ENCODE measurements at regions not wholly inside any gene's neighbourhood (a gene's known extent, or its start where the extent isn't known, plus 50 kb on each side); places are given as distances from the start of the nearest gene placed in this dataset.

DNA sequence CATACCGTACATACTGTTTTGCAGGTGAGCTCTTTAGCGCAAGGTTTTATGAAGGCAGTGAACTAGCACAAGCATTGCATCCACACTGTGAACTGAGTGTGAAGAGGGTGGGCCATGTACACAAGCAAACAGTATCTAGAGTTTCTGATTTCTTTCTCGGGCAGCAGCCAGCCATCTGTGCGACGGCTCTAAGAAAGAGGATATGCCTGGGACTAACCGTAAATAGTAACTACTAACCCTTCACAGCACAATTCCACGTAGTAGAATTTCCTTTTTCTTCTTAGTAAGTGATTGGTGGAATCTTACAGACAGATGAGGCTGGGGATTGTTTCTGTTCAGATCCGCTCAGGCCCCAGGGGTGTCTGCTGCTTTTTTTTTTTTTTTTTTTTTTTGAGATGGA, 89.0 kb downstream of the DRD1 start:
- Histone ChIP-seq H3K27ac (no peak overlapping the region), H3K4me3 (ENCODE audit: low read depth, low read length) (no peak overlapping the region), H3K9me3 (ENCODE audit: severe bottlenecking) (no peaks in the 10 kb centered on the region), H3K36me3 (no peaks in the 10 kb centered on the region), H3K27me3 (ENCODE audit: insufficient read depth, low read depth, severe bottlenecking) (peaks cover 93% of the 10 kb centered on the region)
- TF ChIP-seq, protein P1, sequence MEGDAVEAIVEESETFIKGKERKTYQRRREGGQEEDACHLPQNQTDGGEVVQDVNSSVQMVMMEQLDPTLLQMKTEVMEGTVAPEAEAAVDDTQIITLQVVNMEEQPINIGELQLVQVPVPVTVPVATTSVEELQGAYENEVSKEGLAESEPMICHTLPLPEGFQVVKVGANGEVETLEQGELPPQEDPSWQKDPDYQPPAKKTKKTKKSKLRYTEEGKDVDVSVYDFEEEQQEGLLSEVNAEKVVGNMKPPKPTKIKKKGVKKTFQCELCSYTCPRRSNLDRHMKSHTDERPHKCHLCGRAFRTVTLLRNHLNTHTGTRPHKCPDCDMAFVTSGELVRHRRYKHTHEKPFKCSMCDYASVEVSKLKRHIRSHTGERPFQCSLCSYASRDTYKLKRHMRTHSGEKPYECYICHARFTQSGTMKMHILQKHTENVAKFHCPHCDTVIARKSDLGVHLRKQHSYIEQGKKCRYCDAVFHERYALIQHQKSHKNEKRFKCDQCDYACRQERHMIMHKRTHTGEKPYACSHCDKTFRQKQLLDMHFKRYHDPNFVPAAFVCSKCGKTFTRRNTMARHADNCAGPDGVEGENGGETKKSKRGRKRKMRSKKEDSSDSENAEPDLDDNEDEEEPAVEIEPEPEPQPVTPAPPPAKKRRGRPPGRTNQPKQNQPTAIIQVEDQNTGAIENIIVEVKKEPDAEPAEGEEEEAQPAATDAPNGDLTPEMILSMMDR (IDR thresholded peaks at IDR 0.05; ENCODE audit: low read depth, low read length): no peak
- DNase-seq: no peak

DNA sequence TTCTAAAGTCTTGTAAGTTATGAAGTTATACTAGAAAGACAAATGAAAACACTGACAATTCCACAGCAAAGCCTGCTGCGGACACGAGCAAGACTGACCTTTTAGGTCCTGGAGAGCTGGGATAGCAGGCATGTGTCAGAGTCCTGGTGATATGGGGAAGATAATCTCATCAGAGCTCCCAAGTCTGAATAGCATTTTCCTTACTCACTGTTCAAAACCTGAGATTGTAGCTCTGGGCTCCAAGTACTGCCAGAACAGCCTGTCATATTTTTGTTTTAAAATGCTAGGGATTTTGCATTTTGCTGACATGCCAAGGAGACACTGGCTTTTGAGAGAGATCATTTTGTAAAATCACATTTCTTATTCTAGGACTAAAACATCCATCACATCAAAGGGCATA, 90.1 kb downstream of the DRD1 start:
- Histone ChIP-seq H3K27ac (no peak overlapping the region), H3K27me3 (ENCODE audit: insufficient read depth, low read depth, severe bottlenecking) (peaks cover 93% of the 10 kb centered on the region)
- no peak for DNase-seq

DNA sequence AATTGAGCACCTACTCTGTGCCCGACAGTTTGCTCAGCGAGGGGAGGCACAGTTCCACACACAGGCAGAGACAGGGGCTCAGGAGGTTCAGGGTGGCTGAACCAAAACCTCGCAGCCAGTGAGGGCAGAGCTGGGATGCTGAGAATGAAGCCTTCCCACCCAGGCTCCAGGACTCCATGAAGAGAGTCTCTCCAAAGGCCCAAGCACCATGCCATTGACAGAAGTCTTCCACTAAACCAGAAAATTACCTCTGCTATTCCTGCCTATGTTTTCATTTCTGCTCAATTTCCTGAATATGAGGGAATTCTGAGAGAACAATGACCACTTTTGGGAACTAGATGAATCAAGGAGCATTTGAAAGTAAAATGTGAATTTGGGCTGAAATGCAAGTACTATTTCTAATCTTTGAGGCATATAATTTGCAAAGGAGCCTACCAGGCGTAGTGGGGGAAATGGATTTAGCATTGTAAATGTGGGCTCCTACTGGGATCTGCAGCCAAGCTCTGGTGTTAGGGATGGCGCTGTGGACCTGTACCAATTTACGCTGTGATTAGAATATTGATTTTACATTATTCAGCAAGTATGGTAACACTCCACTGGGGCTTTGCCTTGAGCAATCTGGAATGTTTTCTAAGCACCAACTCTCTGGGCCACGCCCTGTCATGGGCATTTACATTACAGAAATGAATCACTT, 91.9 kb downstream of the DRD1 start:
- Histone ChIP-seq H3K27me3 (ENCODE audit: insufficient read depth, low read depth, severe bottlenecking) (peaks cover 89% of the 10 kb centered on the region), H3K9me3 (ENCODE audit: severe bottlenecking) (no peaks in the 10 kb centered on the region), H3K36me3 (no peaks in the 10 kb centered on the region), H3K27ac (no peak overlapping the region), H3K4me3 (ENCODE audit: low read depth, low read length) (no peak overlapping the region)
- DNase-seq: no peak
- TF ChIP-seq, protein P1 (IDR thresholded peaks at IDR 0.05; ENCODE audit: low read depth, low read length): no peak

More for the DNA sequence above, 90.1 kb downstream of the DRD1 start:
- Histone ChIP-seq H3K36me3 (no peaks in the 10 kb centered on the region), H3K9me3 (ENCODE audit: severe bottlenecking) (no peaks in the 10 kb centered on the region), H3K4me3 (ENCODE audit: low read depth, low read length) (no peak overlapping the region)
- TF ChIP-seq, protein P1 (IDR thresholded peaks at IDR 0.05; ENCODE audit: low read depth, low read length): no peak

DNA sequence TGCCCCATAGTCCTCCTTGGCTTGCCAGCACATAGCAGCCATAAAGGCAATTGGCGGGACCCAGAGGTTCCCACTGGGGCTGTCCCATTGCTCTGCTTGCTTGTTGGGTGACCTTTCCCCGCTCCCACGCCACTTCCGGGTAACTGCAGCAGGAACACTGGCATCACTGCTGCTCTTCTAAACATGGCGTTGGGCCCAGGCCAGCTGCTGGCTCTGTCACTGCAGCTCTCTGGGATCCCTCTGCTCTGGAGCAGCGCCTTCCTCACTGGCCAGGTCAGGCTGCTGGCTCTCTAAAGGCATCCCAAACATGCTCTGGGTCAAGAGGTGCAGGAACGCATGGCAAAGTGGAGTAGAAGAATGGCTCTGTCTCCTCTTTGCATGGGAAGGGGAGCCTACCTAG, 92.9 kb downstream of the DRD1 start:
- H3K27me3 ChIP-seq (ENCODE audit: insufficient read depth, low read depth, severe bottlenecking): peaks cover 83% of the 10 kb centered on the region
- H3K27ac ChIP-seq: no peak overlapping the region
- H3K4me3 ChIP-seq (ENCODE audit: low read depth, low read length): no peak overlapping the region
- H3K9me3 ChIP-seq (ENCODE audit: severe bottlenecking): no peaks in the 10 kb centered on the region
- no peak for DNase-seq
- no peaks in the 10 kb centered on the region for H3K36me3 ChIP-seq
- TF ChIP-seq, protein P1 (IDR thresholded peaks at IDR 0.05; ENCODE audit: low read depth, low read length): no peak

DNA sequence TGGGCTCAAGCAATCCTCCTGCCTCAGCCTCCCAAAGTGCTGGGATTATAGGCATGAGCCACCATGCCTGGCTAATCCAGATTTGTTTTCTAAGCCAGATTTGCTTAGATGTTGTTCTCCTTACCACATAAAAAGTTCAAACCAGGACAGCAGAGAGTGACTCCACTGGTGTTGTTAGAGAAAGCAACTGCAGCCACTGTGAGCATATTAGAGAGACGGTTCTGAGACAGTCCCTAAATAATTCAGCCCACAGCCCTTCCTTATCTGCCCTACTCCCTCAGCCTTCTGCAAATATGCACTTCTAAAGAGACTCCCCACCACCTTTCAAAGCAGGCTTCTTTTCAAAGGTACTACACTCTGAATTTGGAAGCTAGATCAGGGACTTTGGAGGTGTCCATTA, 96.1 kb downstream of the DRD1 start:
- Histone ChIP-seq H3K36me3 (no peaks in the 10 kb centered on the region), H3K27ac (no peak overlapping the region), H3K4me3 (ENCODE audit: low read depth, low read length) (no peak overlapping the region), H3K9me3 (ENCODE audit: severe bottlenecking) (no peaks in the 10 kb centered on the region), H3K27me3 (ENCODE audit: insufficient read depth, low read depth, severe bottlenecking) (peaks cover 64% of the 10 kb centered on the region)
- TF ChIP-seq, protein P1 (IDR thresholded peaks at IDR 0.05; ENCODE audit: low read depth, low read length): no peak
- no peak for DNase-seq

DNA sequence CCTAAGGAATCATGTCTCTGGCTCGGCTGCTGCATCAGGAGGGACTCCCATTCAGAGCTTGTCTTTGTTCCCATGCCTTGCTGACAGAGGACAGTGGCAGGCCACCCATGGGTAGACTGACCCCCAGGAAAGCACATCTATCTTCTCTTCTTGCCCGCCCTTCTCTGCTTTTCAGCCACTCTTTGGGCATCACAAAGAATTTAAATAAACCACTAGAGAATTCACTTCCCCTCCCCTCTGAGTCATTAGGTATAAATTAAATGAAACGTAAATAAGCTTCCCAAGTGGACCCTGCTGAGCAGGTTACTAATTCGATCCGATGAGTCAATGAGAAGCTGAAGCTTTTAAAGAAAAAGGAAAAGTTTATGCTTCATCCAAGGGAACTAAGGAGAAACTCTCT, 97.0 kb downstream of the DRD1 start:
- no peak for DNase-seq
- H3K27ac ChIP-seq: no peak overlapping the region

More for the DNA sequence above, 97.0 kb downstream of the DRD1 start:
- TF ChIP-seq, protein P1 (IDR thresholded peaks at IDR 0.05; ENCODE audit: low read depth, low read length): no peak
- no peak overlapping the region for H3K4me3 ChIP-seq (ENCODE audit: low read depth, low read length)
- no peaks in the 10 kb centered on the region for H3K9me3 ChIP-seq (ENCODE audit: severe bottlenecking)
- no peaks in the 10 kb centered on the region for H3K36me3 ChIP-seq
- peaks cover 60% of the 10 kb centered on the region for H3K27me3 ChIP-seq (ENCODE audit: insufficient read depth, low read depth, severe bottlenecking)
